Endothelial cell of umbilical vein (primary cell): ENCODE measurements at regions not wholly inside any gene's neighbourhood (a gene's known extent, or its start where the extent isn't known, plus 50 kb on each side); places are given as distances from the start of the nearest gene placed in this dataset.

ENCODE experiments used
- CTCF ChIP-seq, 2 donors: IDR thresholded peaks; 1 replicate in 1 of 2; 2 replicates in 1 of 2; pipeline ENCODE4 v1.5.1; 2011; ENCODE audit warnings: low read length in 2 of 2, mild to moderate bottlenecking in 2 of 2, moderate library complexity in 2 of 2, control low read depth in 1 of 2, inconsistent platforms in 1 of 2, low read depth in 1 of 2; ENCODE audit not compliant: insufficient read depth in 1 of 2; ENCODE audit errors: extremely low read depth in 1 of 2
- EZH2 ChIP-seq: IDR thresholded peaks from 2 replicates; pipeline ENCODE4 v1.6.1; 2012; ENCODE audit warnings: borderline replicate concordance, low read depth, mild to moderate bottlenecking, moderate library complexity, low read length, inconsistent platforms; ENCODE audit not compliant: severe bottlenecking
- JUN ChIP-seq: IDR thresholded peaks from 2 replicates; pipeline ENCODE4 v1.6.1; 2011; ENCODE audit warnings: borderline replicate concordance, low read depth; ENCODE audit not compliant: insufficient read length, insufficient read depth
- POLR2A ChIP-seq: IDR thresholded peaks from 2 replicates; pipeline ENCODE4 v1.6.1; 2012; ENCODE audit warnings: low read depth, mild to moderate bottlenecking, control low read depth, low read length
- POLR2AphosphoS5 ChIP-seq: IDR thresholded peaks from 2 replicates; pipeline ENCODE4 v1.6.1; 2012; ENCODE audit warnings: low read depth, mild to moderate bottlenecking, control low read depth, low read length, moderate library complexity; ENCODE audit not compliant: insufficient read depth
- TF ChIP-seq, protein P1 (sequence below): IDR thresholded peaks from 2 replicates; pipeline ENCODE4 v1.6.1; 2011; ENCODE audit not compliant: insufficient read depth, insufficient read length

DNA sequence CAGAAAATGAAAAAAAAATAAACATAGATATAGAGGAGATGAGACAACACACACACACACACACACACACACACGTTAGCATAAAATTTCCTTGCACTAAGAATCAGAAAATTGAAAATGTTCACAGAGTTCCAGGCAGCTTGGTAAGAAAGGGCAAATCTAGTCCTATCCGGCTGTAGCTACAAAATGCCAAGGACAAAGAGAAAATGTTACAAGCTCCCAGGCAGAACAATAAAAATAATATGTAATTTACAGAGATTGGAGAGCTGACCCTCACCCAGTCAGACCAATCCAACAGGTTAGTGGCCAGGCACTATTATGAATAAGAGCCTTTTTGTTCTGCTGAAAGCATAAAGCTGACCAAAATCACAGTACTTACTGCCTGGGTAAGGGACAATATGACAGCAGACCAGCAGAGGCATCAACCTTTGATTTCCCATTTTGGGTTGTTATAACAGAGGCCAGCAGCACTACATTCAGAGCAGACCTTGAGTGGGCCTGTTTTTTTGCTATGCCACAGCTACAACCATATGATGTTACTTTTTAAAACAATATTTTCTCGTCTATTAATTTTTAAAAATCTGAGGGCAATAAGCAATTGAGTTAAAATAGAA lies 892.6 kb downstream of the TAF11L14 start:
- TF ChIP-seq CTCF (IDR thresholded peaks at IDR 0.05; ENCODE audit: extremely low read depth in 1 of 2, insufficient read depth in 1 of 2, low read depth in 1 of 2, low read length in 2 of 2) (no peak), EZH2 (no peak), POLR2A (no peak), JUN (no peak), POLR2AphosphoS5 (no peak)
- TF ChIP-seq, protein P1, sequence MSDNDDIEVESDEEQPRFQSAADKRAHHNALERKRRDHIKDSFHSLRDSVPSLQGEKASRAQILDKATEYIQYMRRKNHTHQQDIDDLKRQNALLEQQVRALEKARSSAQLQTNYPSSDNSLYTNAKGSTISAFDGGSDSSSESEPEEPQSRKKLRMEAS, result no peak
